H9 (cell line): ENCODE measurements at regions not wholly inside any gene's neighbourhood (a gene's known extent, or its start where the extent isn't known, plus 50 kb on each side); places are given as distances from the start of the nearest gene placed in this dataset.

Source experiments
- DNase-seq: peaks from one replicate; pipeline ENCODE4 v3.0.0-alpha.2; 2017
- H2AFZ ChIP-seq: one replicate; pipeline ENCODE4 v1.6.1; 2013; ENCODE audit warnings: mild to moderate bottlenecking, low read length, control low read depth, moderate library complexity
- H2AK5ac ChIP-seq: 2 replicates; pipeline ENCODE4 v1.6.1; 2013; ENCODE audit warnings: low read length, control low read depth, mixed read lengths; ENCODE audit not compliant: insufficient read length
- H2BK120ac ChIP-seq: one replicate; pipeline ENCODE4 v1.6.1; 2013; ENCODE audit warnings: low read depth, mild to moderate bottlenecking, low read length, control low read depth, inconsistent platforms; ENCODE audit not compliant: poor library complexity, severe bottlenecking
- H2BK12ac ChIP-seq: 2 replicates; pipeline ENCODE4 v1.6.1; 2013; ENCODE audit warnings: low read length, control low read depth, mixed read lengths, low read depth; ENCODE audit not compliant: insufficient read length
- H2BK15ac ChIP-seq: 2 replicates; pipeline ENCODE4 v1.6.1; 2013; ENCODE audit warnings: low read depth, low read length, control low read depth
- H2BK20ac ChIP-seq: one replicate; pipeline ENCODE4 v1.6.1; 2013; ENCODE audit warnings: low read depth, mild to moderate bottlenecking, low read length, control low read depth, inconsistent platforms; ENCODE audit not compliant: poor library complexity, severe bottlenecking
- H2BK5ac ChIP-seq: 2 replicates; pipeline ENCODE4 v1.6.1; 2013; ENCODE audit warnings: low read length, control low read depth, mixed read lengths; ENCODE audit not compliant: insufficient read length
- H3K14ac ChIP-seq: 2 replicates; pipeline ENCODE4 v1.6.1; 2013; ENCODE audit warnings: low read length, control low read depth; ENCODE audit not compliant: insufficient read depth
- H3K18ac ChIP-seq: 2 replicates; pipeline ENCODE4 v1.6.1; 2013; ENCODE audit warnings: low read depth, mild to moderate bottlenecking, mixed read lengths, low read length, control low read depth; ENCODE audit not compliant: insufficient read length
- H3K23ac ChIP-seq: 2 replicates; pipeline ENCODE4 v1.6.1; 2013; ENCODE audit warnings: low read length, control low read depth, mixed read lengths, low read depth; ENCODE audit not compliant: insufficient read length
- H3K23me2 ChIP-seq: 2 replicates; pipeline ENCODE4 v1.6.1; 2013; ENCODE audit warnings: low read depth, mild to moderate bottlenecking, mixed read lengths, low read length, control low read depth; ENCODE audit not compliant: insufficient read length, poor library complexity, severe bottlenecking
- H3K27ac ChIP-seq: 2 replicates; pipeline ENCODE4 v1.5.1; 2013; ENCODE audit warnings: low read length, control low read depth, mixed read lengths, low read depth; ENCODE audit not compliant: insufficient read length
- H3K27me3 ChIP-seq: 2 replicates; pipeline ENCODE4 v1.6.1; 2013; ENCODE audit warnings: low read length, control low read depth, inconsistent platforms; ENCODE audit not compliant: insufficient read depth
- H3K4ac ChIP-seq: 2 replicates; pipeline ENCODE4 v1.6.1; 2013; ENCODE audit warnings: low read depth, mild to moderate bottlenecking, control low read depth, inconsistent platforms, low read length, moderate library complexity
- H3K4me1 ChIP-seq: 2 replicates; pipeline ENCODE4 v1.6.1; 2013; ENCODE audit warnings: low read length, control low read depth, inconsistent platforms; ENCODE audit not compliant: insufficient read depth
- H3K4me2 ChIP-seq: 2 replicates; pipeline ENCODE4 v1.6.1; 2013; ENCODE audit warnings: low read length, control low read depth, mixed read lengths; ENCODE audit not compliant: insufficient read length, insufficient read depth
- H3K56ac ChIP-seq: 2 replicates; pipeline ENCODE4 v1.6.1; 2013; ENCODE audit warnings: low read depth, mild to moderate bottlenecking, mixed read lengths, low read length, control low read depth; ENCODE audit not compliant: insufficient read length
- H3K79me1 ChIP-seq: 2 replicates; pipeline ENCODE4 v1.6.1; 2013; ENCODE audit warnings: low read depth, mild to moderate bottlenecking, moderate library complexity, low read length, control low read depth, inconsistent platforms; ENCODE audit not compliant: insufficient read depth, poor library complexity, severe bottlenecking
- H3K79me2 ChIP-seq: 2 replicates; pipeline ENCODE4 v1.6.1; 2013; ENCODE audit warnings: low read length, control low read depth, inconsistent platforms; ENCODE audit not compliant: insufficient read depth
- H3K9ac ChIP-seq: 2 replicates; pipeline ENCODE4 v1.6.1; 2013; ENCODE audit warnings: low read length, control low read depth, mixed read lengths; ENCODE audit not compliant: insufficient read length; ENCODE audit errors: extremely low read depth
- H3K9me3 ChIP-seq: one replicate; pipeline ENCODE4 v1.6.1; 2013; ENCODE audit warnings: low read depth, low read length, inconsistent platforms; ENCODE audit not compliant: control insufficient read depth
- H3T11ph ChIP-seq: one replicate; pipeline ENCODE4 v1.6.1; 2013; ENCODE audit warnings: mild to moderate bottlenecking, low read length, control low read depth, inconsistent platforms
- H4K20me1 ChIP-seq: one replicate; pipeline ENCODE4 v1.6.1; 2013; ENCODE audit not compliant: control insufficient read depth, insufficient read length, insufficient read depth
- H4K5ac ChIP-seq: 2 replicates; pipeline ENCODE4 v1.6.1; 2013; ENCODE audit warnings: low read depth, mild to moderate bottlenecking, mixed read lengths, low read length, control low read depth; ENCODE audit not compliant: insufficient read length
- H4K8ac ChIP-seq: replicated peaks from 2 replicates; pipeline ENCODE4 v1.6.1; 2013; ENCODE audit warnings: low read length, control low read depth, mixed read lengths, low read depth; ENCODE audit not compliant: insufficient read length
- H4K91ac ChIP-seq: 2 replicates; pipeline ENCODE4 v1.6.1; 2013; ENCODE audit warnings: low read depth, mild to moderate bottlenecking, moderate library complexity, mixed read lengths, low read length, control low read depth; ENCODE audit not compliant: insufficient read length
- H3K27ac Mint-ChIP-seq, 3 experiments: 2 replicates in 2 of 3; 3 replicates in 1 of 3; pipeline ENCODE4 v1.8.0; 2020 to 2021; ENCODE audit warnings: mixed read lengths in 3 of 3, mild to moderate bottlenecking in 1 of 3, moderate library complexity in 1 of 3
- H3K27me3 Mint-ChIP-seq: 2 replicates; pipeline ENCODE4 v1.8.0; 2021; ENCODE audit warnings: low read depth, mild to moderate bottlenecking, moderate library complexity, mixed read lengths
- H3K36me3 Mint-ChIP-seq, 3 experiments: 2 replicates in 2 of 3; 3 replicates in 1 of 3; pipeline ENCODE4 v1.8.0; 2020 to 2021; ENCODE audit warnings: low read depth in 3 of 3, mixed read lengths in 3 of 3; ENCODE audit not compliant: insufficient read depth in 1 of 3
- H3K4me1 Mint-ChIP-seq, 2 experiments: 2 replicates each; pipeline ENCODE4 v1.8.0; 2020; ENCODE audit warnings: mixed read lengths in 2 of 2
- H3K4me3 Mint-ChIP-seq, 2 experiments: 2 replicates in 1 of 2; 3 replicates in 1 of 2; pipeline ENCODE4 v1.8.0; 2020 to 2021; ENCODE audit warnings: mild to moderate bottlenecking in 2 of 2, mixed read lengths in 2 of 2, moderate library complexity in 1 of 2
- H3K9me3 Mint-ChIP-seq, 2 experiments: 2 replicates in 1 of 2; 3 replicates in 1 of 2; pipeline ENCODE4 v1.8.0; 2020; ENCODE audit warnings: mild to moderate bottlenecking in 2 of 2, mixed read lengths in 2 of 2, moderate library complexity in 1 of 2
- TF ChIP-seq, protein P1 (sequence below): fragments of 200-600 bp; sonication (generic); conservative IDR thresholded peaks from 3 replicates; pipeline ENCODE4 v1.8.0; 2021; ENCODE audit warnings: antibody characterized with exemption, mild to moderate bottlenecking

DNA sequence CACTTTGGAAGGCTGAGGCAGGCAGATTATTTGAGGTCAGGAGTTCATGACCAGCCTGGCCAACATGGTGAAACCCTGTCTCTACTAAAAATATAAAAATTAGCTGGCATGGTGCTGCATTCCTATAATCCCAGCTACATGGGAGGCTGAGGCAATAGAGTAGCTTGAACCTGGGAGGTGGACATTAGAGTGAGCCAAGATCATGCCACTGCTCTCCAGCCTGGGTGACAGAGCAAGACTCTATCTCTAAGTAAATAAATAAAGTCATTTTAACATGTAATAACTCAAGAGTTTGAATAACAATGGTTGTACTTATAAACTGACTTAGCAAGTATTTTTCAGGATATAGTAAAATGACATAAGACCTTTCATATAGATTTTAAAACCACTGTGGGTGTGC, 169.3 kb upstream of the FN1 start:
- no peak overlapping the region for H3K18ac ChIP-seq
- no peak overlapping the region for H4K8ac ChIP-seq
- H3K9me3 ChIP-seq, result no peaks in the 10 kb centered on the region
- H3T11ph ChIP-seq, result no peak overlapping the region
- Mint-ChIP-seq H3K27me3 (no peaks in the 10 kb centered on the region), H3K4me1 (no peaks in the 10 kb centered on the region), H3K36me3 (no peaks in the 10 kb centered on the region), H3K27ac (no peak overlapping the region), H3K9me3 (no peaks in the 10 kb centered on the region; a peak in 1 of 5 replicates), H3K4me3 (no peak overlapping the region)
- no peaks in the 10 kb centered on the region for H3K23me2 ChIP-seq
- no peak overlapping the region for H2BK15ac ChIP-seq
- H3K4me1 ChIP-seq, result no peaks in the 10 kb centered on the region
- no peak overlapping the region for H4K5ac ChIP-seq
- no peak overlapping the region for H2BK12ac ChIP-seq
- no peak overlapping the region for H3K4ac ChIP-seq
- H3K56ac ChIP-seq, result no peak overlapping the region
- H2BK20ac ChIP-seq, result no peak overlapping the region
- no peaks in the 10 kb centered on the region for H3K79me2 ChIP-seq
- H2BK120ac ChIP-seq, result no peak overlapping the region
- no peak overlapping the region for H3K27ac ChIP-seq
- no peak for DNase-seq
- H2AFZ ChIP-seq, result no peak overlapping the region
- no peak overlapping the region for H4K91ac ChIP-seq
- no peak overlapping the region for H2AK5ac ChIP-seq
- H3K27me3 ChIP-seq, result no peaks in the 10 kb centered on the region
- TF ChIP-seq, protein P1, sequence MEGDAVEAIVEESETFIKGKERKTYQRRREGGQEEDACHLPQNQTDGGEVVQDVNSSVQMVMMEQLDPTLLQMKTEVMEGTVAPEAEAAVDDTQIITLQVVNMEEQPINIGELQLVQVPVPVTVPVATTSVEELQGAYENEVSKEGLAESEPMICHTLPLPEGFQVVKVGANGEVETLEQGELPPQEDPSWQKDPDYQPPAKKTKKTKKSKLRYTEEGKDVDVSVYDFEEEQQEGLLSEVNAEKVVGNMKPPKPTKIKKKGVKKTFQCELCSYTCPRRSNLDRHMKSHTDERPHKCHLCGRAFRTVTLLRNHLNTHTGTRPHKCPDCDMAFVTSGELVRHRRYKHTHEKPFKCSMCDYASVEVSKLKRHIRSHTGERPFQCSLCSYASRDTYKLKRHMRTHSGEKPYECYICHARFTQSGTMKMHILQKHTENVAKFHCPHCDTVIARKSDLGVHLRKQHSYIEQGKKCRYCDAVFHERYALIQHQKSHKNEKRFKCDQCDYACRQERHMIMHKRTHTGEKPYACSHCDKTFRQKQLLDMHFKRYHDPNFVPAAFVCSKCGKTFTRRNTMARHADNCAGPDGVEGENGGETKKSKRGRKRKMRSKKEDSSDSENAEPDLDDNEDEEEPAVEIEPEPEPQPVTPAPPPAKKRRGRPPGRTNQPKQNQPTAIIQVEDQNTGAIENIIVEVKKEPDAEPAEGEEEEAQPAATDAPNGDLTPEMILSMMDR, result no peak
- H3K9ac ChIP-seq, result no peak overlapping the region
- no peak overlapping the region for H2BK5ac ChIP-seq
- H3K14ac ChIP-seq, result no peak overlapping the region
- no peaks in the 10 kb centered on the region for H3K79me1 ChIP-seq
- no peaks in the 10 kb centered on the region for H4K20me1 ChIP-seq
- no peak overlapping the region for H3K23ac ChIP-seq
- H3K4me2 ChIP-seq, result no peak overlapping the region
